LNCAP (cell line): ENCODE measurements at regions not wholly inside any gene's neighbourhood (a gene's known extent, or its start where the extent isn't known, plus 50 kb on each side); places are given as distances from the start of the nearest gene placed in this dataset.

ENCODE experiments used
- TF ChIP-seq, protein P1 (sequence below): fragments of 450-650 bp; IDR thresholded peaks from 2 replicates; pipeline ENCODE4 v1.5.1; 2017; ENCODE audit warnings: mild to moderate bottlenecking

DNA sequence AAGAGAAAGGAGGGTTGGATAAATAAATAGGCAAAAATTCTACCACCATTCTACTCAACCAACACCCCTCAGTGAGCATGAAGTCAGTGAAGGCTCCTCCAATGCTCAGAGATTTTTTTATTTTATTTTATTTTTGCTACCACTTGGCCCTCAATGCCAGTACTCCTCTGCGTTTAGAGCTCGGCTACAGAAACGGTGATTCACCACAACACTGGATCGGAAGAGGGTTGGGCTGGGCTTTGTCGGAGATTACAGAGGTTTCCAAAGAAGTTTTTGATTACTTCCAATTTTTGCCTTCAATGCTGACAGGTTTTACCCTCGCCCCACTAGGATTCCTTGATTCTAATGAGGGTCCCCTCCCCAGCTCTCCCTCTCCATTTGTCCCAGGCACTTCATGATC lies 1027.2 kb upstream of the TMEM132C start:
- TF ChIP-seq, protein P1, sequence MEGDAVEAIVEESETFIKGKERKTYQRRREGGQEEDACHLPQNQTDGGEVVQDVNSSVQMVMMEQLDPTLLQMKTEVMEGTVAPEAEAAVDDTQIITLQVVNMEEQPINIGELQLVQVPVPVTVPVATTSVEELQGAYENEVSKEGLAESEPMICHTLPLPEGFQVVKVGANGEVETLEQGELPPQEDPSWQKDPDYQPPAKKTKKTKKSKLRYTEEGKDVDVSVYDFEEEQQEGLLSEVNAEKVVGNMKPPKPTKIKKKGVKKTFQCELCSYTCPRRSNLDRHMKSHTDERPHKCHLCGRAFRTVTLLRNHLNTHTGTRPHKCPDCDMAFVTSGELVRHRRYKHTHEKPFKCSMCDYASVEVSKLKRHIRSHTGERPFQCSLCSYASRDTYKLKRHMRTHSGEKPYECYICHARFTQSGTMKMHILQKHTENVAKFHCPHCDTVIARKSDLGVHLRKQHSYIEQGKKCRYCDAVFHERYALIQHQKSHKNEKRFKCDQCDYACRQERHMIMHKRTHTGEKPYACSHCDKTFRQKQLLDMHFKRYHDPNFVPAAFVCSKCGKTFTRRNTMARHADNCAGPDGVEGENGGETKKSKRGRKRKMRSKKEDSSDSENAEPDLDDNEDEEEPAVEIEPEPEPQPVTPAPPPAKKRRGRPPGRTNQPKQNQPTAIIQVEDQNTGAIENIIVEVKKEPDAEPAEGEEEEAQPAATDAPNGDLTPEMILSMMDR, result no peak

DNA sequence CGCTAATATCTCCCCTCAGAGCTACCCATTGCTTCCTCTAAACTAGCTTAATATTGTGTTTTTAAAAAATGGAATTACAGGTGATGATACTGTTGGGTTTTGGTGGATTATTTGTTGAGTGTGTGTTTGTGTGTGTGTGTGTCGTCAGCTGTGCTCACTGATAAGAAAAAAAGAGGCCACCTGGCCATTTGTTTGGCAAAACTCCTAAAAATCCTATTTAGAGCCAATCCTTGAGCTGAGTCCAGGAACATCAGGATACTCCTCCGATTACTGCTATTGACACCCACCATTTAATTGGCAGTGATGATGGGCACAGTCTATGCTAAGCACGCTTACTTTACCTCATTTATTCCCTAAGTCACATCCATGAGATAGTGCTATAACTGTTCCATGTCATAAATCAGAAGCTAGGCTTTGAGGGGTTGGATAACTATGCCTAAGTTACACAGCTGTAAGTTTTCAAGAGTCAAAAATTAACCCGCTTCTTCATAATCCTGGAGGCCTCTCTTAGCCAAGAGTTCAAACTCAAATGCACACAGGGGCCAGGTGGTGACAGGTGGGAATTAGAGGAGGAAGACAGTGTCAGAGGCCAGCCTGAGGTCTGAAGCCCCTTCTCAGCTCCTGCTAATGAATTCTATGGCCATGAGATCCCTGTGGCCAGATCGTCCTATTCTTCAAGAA lies 1026.6 kb upstream of the TMEM132C start:
- TF ChIP-seq, protein P1, result no peak

DNA sequence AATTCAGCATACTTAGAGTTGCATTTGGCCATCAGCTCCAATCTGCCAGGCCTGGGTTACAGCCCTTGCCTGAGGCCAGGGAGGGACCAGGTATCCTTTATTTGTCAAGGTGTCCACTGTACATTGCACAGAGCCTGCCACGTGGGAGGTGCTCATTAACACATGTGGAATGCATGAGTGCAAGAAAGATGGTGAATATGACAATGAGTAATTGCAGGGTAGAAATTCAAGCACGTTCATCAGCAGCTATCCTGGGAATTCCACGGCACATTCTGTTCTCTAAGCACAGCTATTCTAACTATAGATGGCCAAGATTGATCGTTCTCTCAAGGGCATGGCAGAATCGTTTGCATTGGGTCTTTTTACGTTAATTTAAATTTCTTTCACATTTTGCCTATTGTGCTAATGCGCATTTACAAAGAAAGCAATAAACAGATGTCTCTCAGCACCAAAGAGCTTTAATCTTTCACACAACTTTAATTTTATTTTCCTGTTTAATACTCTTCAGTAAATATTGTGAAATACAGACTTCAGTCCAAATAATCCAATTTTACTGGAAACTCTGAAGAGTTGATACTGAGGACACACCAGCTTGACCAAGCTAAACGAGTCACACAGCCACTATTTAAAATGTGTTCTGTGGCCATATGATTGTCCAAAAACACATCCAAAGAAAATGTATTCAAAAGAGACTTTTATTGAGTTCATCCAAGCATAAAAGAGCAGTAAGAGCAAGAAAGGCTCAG lies 1025.7 kb upstream of the TMEM132C start:
- TF ChIP-seq, protein P1, result no peak

DNA sequence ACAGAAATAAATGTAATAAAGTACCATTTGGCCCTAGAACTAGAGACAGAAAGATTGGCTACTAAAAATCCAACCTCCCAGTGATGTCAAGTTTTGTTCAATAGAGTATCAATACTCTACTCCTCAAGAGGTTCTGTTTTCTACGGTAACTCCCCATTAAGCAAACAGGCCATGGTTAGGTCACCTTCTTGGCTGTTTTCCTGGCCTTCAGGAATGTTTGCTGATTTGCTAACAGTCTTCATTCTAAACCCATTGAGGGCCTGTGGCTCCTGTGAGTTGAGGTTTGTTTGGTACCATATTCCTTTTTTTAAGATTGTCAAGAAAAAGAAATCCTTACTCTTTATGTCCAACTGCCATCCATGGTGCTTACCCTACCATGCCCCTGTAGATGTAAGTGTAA lies 1022.0 kb upstream of the TMEM132C start:
- TF ChIP-seq, protein P1, result no peak

DNA sequence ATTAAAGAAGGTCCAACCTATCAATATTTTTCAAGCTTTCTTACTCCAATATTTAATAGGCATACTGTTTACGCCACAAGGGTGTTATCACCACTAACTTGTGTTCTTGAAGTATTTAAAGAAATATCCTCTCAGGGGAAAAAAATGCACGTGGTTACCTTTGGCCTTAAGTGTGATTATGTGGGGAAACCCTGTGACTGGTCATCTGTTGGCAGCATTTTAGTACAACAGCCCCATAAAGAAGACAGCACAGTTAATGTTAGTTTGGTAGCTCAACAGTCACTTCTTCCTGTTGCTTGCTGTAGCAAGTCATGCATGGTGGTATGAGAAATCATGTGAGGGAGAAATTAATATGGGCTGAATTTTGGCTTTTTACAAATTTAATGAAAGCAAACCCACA lies 1021.5 kb upstream of the TMEM132C start:
- TF ChIP-seq, protein P1, result no peak

DNA sequence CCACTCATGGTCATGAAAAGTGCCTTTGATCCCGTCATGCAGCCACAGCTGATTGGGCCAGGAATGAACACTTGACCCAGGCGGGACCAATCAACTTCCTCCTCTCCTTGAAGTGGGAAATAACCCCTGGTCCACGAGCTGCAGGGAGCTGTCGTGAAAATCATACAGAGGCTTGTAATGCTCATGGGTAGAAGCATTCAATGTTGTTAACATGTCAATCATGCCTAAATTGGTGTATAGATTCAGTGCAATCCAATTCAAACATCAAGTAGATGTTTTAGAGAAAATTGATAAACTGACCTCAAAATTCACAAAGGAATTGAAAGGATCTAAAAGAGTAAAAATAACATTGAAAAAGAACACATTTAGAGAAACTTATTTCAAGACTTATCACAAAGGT lies 1019.0 kb upstream of the TMEM132C start:
- TF ChIP-seq, protein P1, result no peak

DNA sequence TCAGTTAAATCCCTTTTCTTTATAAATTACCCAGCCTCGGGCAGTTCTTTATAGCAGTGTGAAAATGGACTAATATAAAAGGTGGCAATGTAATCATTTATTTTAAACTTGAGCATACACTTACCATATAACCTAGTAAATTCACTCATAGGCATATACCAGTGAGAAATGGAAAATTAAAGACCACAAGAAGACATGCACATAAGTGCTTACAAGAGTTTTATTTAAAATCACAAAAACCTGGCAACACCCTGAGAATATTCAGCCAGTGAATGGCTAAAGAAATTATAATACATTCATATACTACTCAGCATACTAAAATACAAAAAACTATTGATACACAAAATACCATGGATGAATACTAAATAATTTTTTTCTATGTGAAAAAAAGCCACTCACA lies 1017.5 kb upstream of the TMEM132C start:
- TF ChIP-seq, protein P1, result no peak
